Kidney (tissue), 13 donors: ENCODE measurements at regions not wholly inside any gene's neighbourhood (a gene's known extent, or its start where the extent isn't known, plus 50 kb on each side); places are given as distances from the start of the nearest gene placed in this dataset.

Experiments
- DNase-seq, 5 donors: peaks; one replicate each; pipeline ENCODE4 v3.0.0-alpha.2; 2013 to 2020
- FAIRE-seq: peaks from 2 replicates; lab custom pipeline; 2012; peaks lifted over from hg19 to GRCh38; lab: Jason Lieb, UNC
- H3K27ac ChIP-seq, 2 donors: one replicate each; pipeline ENCODE4 v1.7.0; 2013; ENCODE audit warnings: low read depth in 2 of 2, low read length in 2 of 2, inconsistent platforms in 1 of 2
- H3K27me3 ChIP-seq: one replicate; pipeline ENCODE4 v1.7.1; 2013; ENCODE audit warnings: low read length, inconsistent platforms; ENCODE audit not compliant: control insufficient read depth, insufficient read depth
- H3K36me3 ChIP-seq, 3 donors: one replicate each; pipeline versions ENCODE4 v1.7.0 to v1.7.1; 2013; ENCODE audit warnings: low read length in 3 of 3, control low read depth in 1 of 3, inconsistent platforms in 1 of 3; ENCODE audit not compliant: insufficient read depth in 3 of 3, control insufficient read depth in 2 of 3
- H3K4me1 ChIP-seq, 3 donors: one replicate each; pipeline versions ENCODE4 v1.7.0 to v1.7.1; 2013; ENCODE audit warnings: low read length in 3 of 3, inconsistent platforms in 1 of 3, low read depth in 1 of 3; ENCODE audit not compliant: control insufficient read depth in 2 of 3, insufficient read depth in 2 of 3
- H3K4me3 ChIP-seq, 3 donors: one replicate each; pipeline versions ENCODE4 v1.7.0 to v1.8.1; 2013; ENCODE audit warnings: low read length in 3 of 3, control low read depth in 1 of 3, inconsistent platforms in 1 of 3
- H3K9ac ChIP-seq, 3 donors: one replicate each; pipeline versions ENCODE4 v1.7.0 to v1.7.1; 2013; ENCODE audit warnings: low read length in 3 of 3, control low read depth in 1 of 3, inconsistent platforms in 1 of 3
- H3K9me3 ChIP-seq, 3 donors: one replicate each; pipeline versions ENCODE4 v1.7.0 to v1.7.1; 2013; ENCODE audit warnings: low read length in 3 of 3, control low read depth in 1 of 3, inconsistent platforms in 1 of 3; ENCODE audit not compliant: control insufficient read depth in 2 of 3, insufficient read depth in 1 of 3
- CTCF ChIP-seq: IDR thresholded peaks from 3 replicates; pipeline ENCODE4 v1.5.1; 2012; ENCODE audit warnings: mild to moderate bottlenecking, moderate library complexity, borderline replicate concordance; ENCODE audit not compliant: insufficient read depth; ENCODE audit errors: extremely low read depth
- intact Hi-C: fragments of 100-400 bp; cut with DNase I; formaldehyde crosslinking; loops from one replicate; pipeline ENCODE4 v1.11.1; 2022
- donor health status: control.
- donor health status: control.
- donor health status: control.
- donor health status: control.
- donor health status: control.
- donor health status: DM: yes; HTN: yes; CAD: no.
- donor health status: Normal renal cell carcinoma (clear cell type).

GRCh38 chr12:58639318-58639934, 280.9 kb downstream of the LRIG3 start:
- no peak for DNase-seq
- no peaks in the 10 kb centered on the region for H3K36me3 ChIP-seq
- no peak overlapping the region for H3K4me3 ChIP-seq
- no peak for TF ChIP-seq CTCF
- intact Hi-C loops = no loop called here
- no peaks in the 10 kb centered on the region for H3K27me3 ChIP-seq
- FAIRE-seq = no peak
- no peak overlapping the region for H3K27ac ChIP-seq
- H3K4me1 ChIP-seq = no peaks in the 10 kb centered on the region
- H3K9me3 ChIP-seq = no peaks in the 10 kb centered on the region
- no peak overlapping the region for H3K9ac ChIP-seq

- TF ChIP-seq CTCF = no peak
- FAIRE-seq = no peak
- intact Hi-C loops = no loop called here
These were observed 280.0 kb downstream of the LRIG3 start for GRCh38 chr12:58640314-58640713.

GRCh38 chr12:58645946-58646345, 274.4 kb downstream of the LRIG3 start:
- no peak overlapping the region for H3K4me3 ChIP-seq
- FAIRE-seq = no peak
- TF ChIP-seq CTCF = no peak
- H3K36me3 ChIP-seq = no peaks in the 10 kb centered on the region
- intact Hi-C loops = no loop called here
- no peak for DNase-seq
- no peak overlapping the region for H3K27ac ChIP-seq
- no peaks in the 10 kb centered on the region for H3K27me3 ChIP-seq
- no peaks in the 10 kb centered on the region for H3K9me3 ChIP-seq
- no peak overlapping the region for H3K9ac ChIP-seq
- no peaks in the 10 kb centered on the region for H3K4me1 ChIP-seq

More at GRCh38 chr12:58640314-58640713, 280.0 kb downstream of the LRIG3 start:
- Histone ChIP-seq H3K4me1 (no peaks in the 10 kb centered on the region), H3K36me3 (no peaks in the 10 kb centered on the region), H3K4me3 (no peak overlapping the region), H3K27me3 (no peaks in the 10 kb centered on the region), H3K27ac (no peak overlapping the region), H3K9ac (no peak overlapping the region), H3K9me3 (no peaks in the 10 kb centered on the region)
- DNase-seq = no peak

- intact Hi-C loops = no loop called here
- no peak for TF ChIP-seq CTCF
- Histone ChIP-seq H3K9me3 (no peaks in the 10 kb centered on the region), H3K27ac (no peak overlapping the region), H3K4me3 (no peak overlapping the region), H3K27me3 (no peaks in the 10 kb centered on the region), H3K36me3 (no peaks in the 10 kb centered on the region), H3K4me1 (no peaks in the 10 kb centered on the region), H3K9ac (no peak overlapping the region)
- FAIRE-seq (no peak), DNase-seq (no peak)
These were observed 272.8 kb downstream of the LRIG3 start for GRCh38 chr12:58647495-58647894.
